GM03348 (cell line): ENCODE measurements at regions not wholly inside any gene's neighbourhood (a gene's known extent, or its start where the extent isn't known, plus 50 kb on each side); places are given as distances from the start of the nearest gene placed in this dataset.
A peak's percentile ranks its signal among the peaks of the same experiment; 100 is the strongest.
"Not testable (repeated sequence)": the region's sequence is repeated elsewhere in the genome, so short reads cannot be mapped to it uniquely, and the experiment has no call there.

Source experiments
- DNase-seq: peaks from one replicate; pipeline ENCODE4 v3.0.0; 2012; ENCODE audit warnings: low spot score

DNA sequence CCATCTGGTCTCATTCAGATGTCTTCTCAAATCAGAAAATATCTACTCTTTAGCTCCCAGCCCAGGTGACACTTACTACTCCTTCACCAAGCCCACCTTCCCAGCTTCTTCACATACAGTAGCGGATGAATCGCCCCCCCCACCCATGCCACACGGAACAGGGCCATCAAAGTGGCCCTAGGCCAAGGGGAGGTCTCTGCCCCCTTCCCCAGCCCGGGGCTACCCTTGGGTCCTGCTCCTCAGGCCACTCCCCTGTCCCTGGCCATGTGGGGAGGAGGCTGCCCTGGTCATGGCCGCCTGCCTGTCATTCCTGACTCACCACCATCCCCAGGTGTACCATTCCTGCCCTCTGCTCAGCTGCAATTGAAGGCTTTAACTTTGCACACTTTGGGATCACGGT lies 142.8 kb downstream of the NECTIN1 start:
- no peak for DNase-seq

DNA sequence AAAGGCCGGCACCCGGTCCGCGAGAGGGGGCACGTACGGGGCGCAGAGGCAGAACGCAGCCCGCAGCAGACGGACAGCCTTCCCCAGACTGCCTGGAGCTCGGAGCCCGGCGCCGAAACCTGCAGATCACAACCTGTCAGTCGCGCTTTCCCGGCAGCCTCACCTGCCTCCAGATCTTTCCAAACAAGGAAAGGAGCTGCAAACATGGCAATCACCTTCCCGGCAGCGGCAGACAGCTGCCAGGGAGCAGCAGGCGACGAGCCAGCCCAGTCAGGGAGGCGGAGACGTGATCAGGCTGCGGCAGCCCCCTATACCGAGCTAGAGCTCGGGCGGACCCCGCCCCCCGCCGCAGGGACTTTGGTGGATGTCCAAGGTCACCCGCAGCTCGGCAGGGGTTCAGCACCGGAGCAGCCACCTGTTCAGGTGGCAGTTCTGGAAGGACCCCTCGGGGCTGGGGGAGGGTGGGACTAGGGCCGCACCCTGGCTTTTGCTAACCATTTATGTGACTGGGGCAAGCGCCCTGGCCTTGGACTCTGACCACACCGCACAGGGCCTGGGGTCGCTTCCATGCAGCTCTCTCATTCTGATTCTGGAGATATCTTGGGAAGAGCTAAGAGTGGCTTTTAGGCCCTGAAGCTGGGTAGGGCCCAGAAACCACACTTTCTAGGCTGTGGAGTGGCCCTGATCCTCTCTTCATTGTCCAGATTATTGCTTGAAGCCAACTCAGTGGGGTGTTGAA lies 143.8 kb downstream of the NECTIN1 start:
- DNase-seq = no peak

DNA sequence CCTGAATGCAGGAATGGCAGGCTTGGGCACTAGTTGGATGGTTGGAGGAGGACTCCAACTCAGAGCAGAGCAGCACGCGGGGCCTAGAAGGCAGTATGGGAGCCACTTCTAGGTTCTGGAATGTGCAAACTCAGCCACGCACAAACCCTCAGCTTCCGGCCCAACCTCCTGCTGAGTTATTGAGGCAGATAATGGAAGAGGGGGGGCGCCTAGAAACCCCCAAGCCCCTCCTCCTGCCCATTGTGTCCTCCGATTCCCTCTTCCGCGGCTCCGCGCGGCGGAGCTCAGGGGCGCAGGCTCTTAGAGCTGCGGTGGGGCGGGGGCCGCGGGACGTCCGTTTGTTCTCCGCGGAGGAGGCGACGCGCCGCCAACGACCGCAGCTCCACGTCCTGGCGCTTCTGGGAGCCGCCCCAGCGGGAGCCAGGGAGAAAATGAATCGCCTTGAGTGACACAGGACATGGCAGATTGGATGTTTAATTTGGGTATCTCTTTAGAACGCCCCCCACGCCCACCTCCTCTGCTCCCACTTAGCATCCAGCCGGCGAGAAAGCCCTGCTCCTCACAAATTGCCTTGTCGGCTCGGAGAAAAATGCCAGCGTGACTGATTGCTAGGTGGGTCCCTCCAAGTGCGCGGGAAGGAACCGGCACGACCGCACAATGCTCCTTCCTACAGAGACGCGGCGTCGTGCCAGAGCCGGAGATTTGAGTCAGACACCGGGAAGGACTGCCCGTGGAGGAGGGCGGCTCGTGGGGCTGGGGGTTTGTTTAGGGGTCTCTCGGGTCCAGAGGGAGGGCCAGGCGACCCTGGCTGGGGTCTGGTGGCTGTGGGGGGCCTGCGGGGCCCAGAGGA lies 144.6 kb downstream of the NECTIN1 start:
- DNase-seq = peak; percentile 77

DNA sequence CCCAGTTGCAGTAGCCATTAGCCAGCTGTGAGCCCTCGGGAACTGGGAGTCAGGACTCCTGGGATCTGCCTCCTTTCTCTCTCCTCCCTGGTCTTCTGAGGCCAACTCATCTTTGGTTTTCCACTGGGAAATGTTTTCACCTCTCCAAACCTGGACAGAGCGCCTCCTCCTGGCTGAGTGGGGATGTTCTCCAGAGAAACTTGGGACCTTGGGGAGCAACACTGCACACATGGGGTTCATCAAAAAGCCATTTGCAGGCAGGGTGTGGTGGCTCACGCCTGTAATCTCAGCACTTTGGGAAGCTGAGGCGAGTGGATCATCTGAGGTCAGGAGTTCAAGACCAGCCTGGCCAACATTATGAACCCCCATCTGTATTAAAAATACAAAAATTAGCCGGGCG lies 145.4 kb downstream of the NECTIN1 start:
- DNase-seq = no peak

DNA sequence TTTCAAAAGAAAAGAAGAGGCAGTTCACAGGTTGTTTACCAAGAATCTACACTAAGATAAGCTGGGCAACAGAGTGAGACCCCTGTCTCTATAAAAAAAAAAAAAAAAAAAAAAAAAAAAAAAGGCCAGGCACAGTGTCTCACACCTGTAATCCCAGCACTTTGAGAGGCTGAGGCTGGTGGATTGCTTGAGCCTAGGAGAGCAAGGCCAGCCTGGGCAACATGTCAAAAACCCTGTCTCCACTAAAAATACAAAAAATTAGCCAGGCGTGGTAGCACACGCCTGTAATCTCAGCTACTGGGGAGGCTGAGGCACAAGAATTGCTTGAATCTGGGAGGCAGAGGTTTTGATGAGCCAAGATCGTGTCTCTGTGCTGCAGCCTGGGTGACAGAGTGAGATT lies 147.6 kb downstream of the NECTIN1 start:
- DNase-seq = not testable (repeated sequence)

DNA sequence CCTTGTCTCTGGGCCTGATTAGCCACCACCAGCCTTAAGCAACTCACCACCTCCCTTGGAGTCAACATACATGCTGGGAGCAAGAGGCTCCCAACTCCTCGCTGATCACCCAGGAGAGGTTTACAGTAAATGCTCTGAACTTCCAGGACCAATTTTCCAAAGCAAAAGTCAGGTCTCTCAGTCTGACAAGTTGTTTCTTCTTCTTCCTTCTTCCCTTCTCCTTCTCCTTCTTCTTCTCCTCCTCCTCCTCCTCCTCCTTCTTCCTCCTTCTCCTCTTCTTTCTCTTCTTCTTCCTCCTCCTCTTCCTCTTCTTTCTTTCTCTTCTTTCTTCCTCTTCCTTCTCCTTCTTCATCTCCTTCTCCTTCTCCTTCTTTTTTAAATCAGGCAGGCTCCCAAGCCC lies 148.2 kb downstream of the NECTIN1 start:
- DNase-seq = no peak

DNA sequence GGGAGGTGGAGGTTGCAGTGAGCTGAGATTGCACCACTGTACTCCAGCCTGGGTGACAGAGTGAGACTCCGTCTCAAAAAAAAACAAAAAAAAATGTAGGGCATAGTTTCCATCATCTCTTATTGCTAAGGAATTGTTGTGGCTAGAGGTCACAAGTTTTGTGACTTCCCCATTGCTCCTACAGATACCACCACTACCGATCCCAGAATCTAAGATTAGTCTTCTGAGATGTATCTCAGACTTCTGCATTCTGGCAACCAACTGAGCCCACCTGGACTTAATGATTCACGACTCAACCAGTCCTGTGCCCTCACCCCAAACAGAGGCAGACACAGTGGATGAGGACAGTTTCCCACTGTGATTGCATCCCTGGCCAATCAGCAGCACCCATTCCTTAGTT lies 148.9 kb downstream of the NECTIN1 start:
- DNase-seq = no peak

DNA sequence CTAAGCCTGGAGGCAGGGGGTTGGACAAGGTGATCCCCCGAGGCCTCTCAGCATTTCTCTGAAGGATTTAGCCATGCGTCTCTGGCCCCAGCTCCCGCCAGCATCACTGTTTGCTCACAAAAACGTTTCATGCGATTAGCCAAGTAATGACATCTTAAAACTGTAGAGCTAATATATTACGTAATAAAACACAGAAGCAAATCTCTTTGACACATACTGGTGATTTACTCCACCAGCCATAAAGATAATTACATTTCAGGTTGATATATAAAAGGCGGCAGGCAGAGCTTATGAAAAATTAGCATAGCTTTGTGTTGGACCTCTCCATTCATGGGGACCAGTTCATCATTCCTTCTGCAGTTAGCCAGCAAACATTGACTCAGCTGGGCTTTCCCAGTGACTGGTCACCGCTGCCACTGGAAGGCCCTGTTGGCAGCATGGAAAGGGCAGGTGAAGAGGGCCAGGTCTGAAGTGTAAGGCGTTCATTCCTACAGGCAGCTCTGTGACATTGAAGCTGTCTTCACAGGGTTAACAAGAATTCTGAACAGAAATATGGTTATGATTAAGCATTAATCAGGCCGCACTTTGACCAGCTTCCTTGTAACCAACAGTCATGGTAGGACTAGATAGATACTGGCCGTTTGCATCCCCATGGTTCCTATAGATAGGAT lies 150.3 kb downstream of the NECTIN1 start:
- no peak for DNase-seq

DNA sequence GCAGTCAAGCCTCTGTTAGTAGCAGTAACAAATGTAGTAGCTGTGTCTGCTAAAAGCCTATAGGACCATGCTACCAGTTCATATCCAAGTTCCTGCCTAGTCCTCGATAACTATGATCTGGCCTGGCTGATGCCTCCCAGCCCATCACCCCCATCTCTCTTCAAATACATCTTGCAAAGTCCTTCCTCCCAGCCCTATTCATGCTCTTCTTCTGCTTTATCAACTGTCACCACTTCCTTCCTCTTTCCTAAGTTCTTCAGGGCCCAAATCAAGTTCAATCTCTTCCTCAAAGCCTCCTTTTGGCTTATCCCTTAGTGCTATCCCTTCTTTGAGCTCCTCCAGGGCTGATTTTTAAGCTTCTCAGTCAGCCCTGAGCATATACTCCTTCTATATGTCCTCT lies 150.9 kb upstream of the THY1 start:
- DNase-seq = no peak

DNA sequence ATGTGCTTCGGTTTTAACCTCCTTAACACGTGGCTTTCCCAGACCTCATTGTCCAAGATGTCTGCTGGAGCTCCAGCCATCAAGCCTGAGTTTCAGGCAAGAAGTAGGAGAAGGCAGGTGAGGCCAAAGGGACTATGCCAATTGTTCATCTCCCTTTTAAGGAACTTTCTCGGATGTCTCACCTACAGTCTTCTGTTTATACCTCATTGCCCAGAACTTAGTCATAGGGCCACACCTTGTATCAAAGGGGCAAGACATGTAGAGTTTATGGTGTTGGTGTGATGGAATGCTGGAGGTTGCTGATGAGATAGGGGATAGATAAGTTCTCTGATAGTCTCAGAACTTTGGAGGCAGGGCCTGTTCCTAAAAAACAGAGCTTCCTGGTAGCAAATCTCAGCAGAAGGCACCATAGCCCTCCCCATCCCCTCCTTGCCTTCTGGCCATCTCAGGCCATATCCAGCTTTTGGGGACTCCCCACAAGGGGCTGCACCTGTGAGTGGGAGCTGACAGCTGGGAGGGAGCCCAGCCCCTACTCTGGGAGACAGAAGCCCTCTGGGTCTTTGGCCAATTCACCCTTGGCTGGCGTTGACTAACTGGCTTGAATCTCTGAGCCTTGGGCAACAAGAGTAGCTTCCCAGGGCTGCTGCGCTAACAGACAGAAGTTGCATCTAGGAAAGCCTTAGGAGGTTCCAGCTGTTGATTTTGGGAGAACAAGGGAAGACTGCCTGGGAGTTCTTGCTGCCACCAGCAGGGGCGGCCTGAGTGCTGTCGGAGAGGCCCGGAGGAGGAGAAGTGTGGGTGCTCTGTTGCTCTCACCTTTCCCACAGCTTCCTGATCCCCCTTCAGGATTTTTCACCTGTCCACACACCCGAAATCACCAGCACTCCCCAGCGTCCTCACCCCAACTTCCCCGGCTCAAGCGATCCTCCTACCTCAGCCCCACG lies 149.8 kb upstream of the THY1 start:
- DNase-seq = no peak

DNA sequence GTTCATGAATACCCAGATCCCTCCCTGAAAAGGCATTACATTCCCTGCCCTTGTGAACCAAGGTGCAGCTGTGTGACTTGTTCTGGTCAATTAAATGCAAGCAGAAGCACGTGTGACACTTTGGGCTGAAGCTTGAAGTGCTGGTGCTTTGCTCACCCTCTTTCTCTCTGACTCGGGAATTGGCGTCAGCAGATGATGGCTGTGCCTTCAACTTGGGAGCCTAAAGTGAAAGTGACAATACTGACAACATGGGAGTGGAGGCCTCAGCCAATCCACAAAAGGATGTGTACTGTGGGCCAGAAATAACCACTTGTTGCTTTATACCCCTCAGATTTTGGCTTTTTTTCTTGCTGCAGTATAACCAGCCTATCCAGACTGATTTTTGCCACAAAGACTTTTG lies 148.3 kb upstream of the THY1 start:
- DNase-seq = no peak

DNA sequence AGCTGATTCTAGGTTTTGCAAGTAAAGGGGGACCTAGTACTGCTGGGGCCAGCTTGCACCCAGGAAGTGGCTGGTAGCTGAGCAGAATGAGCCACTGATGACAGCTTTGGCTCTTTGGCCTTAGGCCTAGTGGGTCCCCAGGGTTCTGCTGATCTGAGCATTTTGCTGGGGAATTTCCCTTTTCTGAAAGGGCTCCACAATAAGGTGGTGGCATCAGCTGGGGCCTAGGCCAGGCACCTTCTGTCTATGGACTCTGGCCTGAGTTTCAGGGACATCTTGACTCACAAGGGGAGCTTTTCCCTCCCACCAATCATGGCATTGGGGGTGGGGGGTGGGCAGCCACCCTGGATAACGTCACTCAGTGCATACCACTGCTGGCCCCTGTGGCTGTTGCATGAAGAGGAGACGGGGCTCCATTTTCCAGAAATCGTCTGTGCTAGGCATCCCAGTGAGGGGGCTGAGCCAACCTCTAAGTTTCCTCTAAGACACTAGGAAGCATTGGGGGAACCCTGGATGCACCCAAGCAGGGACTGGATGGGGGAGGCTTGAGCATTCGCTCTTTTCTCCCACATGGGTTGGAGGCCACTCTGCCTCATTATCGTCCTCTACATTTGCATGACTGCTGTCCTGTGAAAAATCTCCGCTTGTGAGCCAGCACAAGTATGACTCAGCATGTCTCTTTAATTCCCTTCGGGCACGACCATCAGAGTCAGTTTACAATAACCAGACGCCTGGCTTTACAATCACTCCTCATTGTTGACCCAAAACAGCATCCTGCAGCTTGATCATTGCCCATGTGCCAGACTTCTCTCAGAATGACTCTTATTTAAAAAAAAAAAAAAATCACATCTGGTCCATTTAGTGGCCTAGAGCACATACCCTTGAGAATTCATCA lies 145.0 kb upstream of the THY1 start:
- peak; percentile 74 for DNase-seq

DNA sequence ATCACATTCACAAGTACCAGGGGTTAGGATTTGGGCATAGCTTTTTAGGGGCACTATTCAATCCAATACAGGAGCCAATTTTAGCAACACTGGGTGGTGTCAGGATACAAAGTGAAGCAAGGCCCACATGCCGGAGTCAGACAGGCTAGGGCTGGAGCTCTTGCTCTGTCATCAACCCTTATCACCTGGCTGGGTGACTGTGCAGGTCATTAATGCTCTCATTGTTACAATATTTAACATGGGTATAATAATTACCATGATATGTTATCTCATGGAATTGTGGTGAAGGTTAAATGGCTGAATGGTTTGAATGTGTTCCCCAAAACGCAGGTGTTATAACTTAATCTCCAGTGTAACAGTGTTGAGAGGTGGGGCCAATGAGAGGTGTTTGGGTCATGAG lies 143.3 kb upstream of the THY1 start:
- DNase-seq = no peak

DNA sequence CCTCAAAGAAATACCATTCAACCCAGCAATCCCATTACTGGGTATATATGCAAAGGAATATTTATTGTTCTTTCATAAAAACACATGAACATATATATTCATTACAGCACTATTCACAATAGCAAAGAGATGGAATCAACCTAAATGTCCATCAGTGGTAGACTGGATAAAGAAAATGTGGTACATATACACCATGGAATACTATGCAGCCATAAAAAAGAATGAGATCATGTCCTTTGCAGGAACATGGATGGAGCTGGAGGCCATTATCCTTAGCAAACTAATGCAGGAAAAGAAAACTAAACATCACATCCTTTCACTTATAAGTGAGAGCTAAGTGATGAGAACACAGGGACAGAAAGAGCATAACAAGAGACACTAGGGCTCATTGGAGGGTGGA lies 142.7 kb upstream of the THY1 start:
- not testable (repeated sequence) for DNase-seq

DNA sequence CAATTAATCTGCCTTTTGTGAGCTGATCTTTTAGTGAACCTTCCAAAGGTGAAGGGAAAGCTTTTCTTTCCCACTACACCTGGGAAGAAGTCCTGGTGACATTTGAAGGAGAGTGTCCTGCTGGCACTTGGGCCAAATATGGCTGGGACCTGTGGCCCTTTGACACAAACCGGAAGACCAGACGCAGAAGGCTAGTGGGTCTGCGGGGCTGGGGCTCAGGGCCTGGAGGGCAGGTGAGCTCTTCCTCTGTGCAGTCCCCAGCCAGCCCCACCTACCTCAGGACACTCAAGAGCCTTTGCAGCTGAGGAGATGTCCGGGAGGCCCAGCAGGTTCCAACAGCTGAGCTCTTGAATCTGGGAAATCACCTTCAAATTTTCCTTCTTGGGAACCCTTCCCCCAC lies 138.0 kb upstream of the THY1 start:
- no peak for DNase-seq

DNA sequence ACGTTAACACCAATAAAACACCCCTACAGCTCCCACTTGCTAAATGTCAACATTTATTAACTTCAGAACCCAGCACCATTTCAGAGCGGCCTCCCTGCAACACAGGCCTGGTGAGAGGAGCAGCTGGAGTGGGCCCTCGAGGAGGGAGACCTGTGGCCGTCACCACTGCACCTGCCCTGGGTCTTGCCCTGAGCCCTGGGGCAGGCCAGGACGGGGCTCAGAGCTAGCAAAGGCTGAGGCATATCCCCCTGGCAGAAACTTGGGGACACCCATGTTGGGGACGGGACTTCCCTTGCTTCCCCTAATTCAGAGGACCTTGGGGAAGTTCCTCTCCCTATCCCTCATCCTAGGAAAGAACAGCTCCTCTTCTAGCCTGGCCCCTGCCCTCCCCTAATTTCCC lies 137.3 kb upstream of the THY1 start:
- no peak for DNase-seq

DNA sequence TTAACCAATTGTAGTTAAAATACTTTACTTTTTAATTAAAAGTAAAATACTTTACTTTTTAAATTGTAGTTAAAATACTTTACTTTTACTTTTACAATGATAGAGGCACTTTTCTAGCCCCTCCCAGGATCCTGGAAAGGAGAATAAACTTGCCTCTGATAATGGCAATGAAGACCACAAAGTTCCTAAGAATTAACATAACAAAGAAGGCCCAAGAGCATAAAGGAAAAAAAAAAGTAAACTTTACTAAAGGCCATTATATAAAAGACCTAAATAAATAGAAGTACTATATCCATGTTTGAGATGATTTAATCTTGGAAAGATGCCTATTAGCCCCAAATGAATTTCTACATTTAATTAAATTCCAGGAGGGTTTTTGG lies 129.1 kb upstream of the THY1 start:
- no peak for DNase-seq

DNA sequence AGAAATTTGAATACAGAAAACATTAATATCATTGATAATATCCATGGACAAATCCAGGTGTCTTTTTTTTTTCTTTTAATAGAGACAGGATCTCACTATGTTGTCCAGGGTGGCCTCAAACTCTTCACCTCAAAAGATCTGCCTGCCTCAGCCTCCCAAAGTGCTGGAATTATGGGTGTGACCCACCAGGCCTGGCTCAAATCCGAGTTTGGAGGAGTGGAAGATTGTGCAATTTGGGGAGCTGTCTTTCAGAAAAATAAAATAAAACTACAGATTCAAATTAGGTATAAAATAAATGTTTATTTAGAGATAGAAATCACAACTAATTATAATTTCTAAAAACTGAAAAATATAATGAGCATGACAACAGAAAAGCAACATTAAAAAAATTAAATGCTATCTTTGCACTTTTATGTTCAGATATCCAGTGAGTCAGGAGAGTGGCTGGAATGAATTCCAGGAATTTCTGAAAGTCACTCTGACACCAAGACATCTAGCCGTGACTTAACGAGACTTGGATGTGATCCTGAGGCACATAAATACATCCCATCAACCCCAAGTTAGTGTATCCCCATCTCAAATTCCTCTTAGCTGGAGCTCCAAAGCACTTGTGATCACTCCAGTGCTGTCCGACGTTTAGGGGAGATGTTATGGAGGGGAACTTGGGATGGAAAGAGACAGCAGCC lies 128.6 kb upstream of the THY1 start:
- peak; percentile 40 for DNase-seq

DNA sequence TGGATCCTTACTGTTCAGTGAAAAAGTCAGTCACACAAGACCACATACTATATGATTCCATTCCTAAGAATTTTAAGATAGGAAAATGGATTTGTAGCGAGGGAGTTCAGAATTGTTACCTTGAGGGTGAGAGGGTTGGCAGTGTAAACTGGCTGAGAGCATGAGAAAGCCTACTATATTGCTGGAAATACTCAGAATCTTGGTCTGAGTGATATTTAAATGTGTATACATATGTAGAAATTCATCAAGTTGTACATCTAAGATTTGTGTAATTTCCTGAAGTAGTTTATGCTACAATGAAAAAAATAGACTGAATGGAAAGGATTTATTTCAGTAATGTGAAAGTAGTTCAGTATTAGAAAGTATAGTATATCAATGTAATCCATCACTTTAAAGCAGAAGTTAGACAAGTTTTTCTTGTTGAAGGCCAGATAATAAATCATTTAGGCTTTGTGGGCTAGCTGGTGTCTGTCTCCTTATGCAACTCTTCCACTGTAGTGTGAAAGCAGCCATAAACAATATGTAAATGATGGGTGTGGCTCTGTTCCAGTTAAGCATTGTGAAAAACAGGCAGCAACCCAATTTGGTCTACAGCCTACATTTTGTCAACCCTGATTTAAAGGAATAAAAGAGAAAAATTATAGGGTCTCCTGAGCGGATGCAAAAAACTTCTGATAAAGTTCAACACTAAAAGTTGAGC lies 127.2 kb upstream of the THY1 start:
- no peak for DNase-seq

DNA sequence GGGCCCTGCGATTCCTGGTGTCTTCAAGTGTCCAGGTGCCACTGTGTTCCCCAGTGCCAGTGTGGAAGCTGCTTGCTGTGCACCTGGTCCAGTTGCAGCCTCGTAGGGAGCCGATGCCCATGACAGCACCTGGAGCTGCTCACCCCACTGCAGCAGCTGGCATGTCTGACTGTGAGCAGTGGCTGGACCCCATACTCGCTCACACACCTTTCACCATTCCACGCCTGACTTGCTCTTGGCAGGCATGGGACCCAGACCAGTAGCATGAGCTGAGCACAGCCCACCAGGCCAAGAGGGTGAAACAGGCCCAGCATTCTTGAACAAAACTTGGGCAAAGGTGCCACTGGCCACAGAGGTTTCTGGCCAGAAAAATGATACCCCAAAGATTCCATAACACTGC lies 124.5 kb upstream of the THY1 start:
- no peak for DNase-seq
